HG03378 (cell line): ENCODE measurements at regions not wholly inside any gene's neighbourhood (a gene's known extent, or its start where the extent isn't known, plus 50 kb on each side); places are given as distances from the start of the nearest gene placed in this dataset.
"Not testable (repeated sequence)": the region's sequence is repeated elsewhere in the genome, so short reads cannot be mapped to it uniquely, and the experiment has no call there.

ENCODE experiments used
- ATAC-seq: cut with Tn5 transposase; IDR thresholded peaks from one replicate; pipeline ENCODE4 v1.9.1; 2021; ENCODE audit warnings: mild to moderate bottlenecking, moderate library complexity; ENCODE audit not compliant: unreplicated experiment

DNA sequence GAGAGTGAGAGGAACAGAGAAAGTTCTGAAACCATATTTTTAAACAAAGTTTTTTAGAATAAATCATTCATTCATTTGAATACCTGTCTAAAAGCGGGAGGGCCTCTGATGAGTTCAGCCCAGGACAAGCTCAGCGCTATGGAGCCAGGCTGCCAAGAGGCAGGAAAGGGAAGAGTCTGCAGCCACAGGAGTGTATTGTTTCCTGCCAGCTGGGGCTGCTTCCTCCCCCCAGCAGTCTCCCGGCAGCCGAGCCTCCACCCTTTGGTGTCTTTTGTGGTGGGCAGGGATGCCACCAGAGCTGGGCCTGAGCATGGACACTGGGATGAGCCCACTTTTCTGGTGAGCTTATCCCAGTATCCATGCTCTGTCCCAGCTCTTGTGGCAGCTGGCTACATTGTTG is 199.5 kb upstream of the TPRG1 start:
- no peak for ATAC-seq

DNA sequence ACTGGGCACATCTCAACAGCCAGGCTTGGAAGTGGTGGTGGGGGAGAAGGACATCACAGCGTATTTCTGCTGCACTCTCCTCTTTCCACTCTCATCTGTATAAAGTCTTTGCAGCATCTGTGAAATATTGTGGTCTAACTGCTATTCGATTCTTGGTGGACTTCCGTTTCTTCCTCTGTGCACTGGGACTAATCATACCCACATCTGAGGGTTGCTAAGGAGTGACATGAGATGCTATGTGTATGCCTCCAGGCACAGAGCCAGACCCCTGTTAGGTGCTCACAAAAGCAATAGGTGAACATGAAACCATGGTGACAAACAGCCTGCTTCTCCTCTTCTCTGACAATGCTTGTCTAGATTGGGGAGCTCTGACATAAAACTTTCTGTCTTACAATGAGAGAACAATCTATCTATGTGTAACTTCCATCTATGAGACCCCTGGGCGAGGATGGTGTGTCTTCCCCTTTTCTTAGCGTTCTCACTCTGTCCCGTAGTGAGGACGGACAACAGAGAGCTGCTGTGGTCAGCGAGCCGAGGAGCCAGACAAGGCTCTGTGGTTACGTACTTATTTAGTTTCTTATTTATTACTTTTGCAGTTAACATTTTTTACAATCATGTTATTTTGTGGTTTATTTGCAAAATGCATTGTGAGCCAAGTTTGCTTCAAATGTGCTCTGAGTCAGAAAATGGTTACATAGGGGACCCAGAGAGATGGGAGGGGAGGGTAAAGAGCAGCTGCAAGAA is 196.7 kb upstream of the TPRG1 start:
- no peak for ATAC-seq

DNA sequence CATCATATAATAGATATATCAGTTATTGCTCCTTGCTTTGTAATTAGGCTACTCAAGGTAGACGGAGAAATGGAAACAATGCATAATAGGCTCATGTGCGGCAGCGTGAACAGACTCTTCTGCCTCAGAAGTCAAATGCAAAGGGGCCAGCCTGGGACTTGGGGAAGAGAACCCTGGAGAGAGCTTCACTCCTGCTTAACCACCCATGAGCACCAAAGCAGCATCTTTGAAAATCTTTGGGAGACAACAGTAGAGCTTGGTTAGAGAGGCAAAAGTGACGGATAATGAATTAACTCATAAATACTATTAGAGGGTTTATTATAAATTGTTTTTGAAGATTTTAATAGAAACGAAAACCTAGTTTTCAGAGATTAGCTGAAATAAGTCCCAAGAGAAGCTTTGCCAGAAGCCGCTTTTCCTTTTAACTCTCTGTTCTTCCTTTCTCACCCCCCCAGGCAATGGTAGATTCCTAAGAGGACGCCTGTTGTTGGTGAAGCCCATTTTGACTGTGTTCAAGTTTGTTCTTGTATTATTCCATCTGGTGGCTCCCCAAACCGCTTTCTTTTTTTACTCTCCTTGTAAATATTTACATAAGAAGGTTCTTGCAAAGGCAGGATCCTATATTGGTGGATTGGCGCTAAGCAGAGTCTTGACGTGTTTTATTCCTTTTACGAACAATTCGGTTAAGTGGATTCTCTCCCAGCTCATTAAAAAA is 196.0 kb upstream of the TPRG1 start:
- no peak for ATAC-seq

DNA sequence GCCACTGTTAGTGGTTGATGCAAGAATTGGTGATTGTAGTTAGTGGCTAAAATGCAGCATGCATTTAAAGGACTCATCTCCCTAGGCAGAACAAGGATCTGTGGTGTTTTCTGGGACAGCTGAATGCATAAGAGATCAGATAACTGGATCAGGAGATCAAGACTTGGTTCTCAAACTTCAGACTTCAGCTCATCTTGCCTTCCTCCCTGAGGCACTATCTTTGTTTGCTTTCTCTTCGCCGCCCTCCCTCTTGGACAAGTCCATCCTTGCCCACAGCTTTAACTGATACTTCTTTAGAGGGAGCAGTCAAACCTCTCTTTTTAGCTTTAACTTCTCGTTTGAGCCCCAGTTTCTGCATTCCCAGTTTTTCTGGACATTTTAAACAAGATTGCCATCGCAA is 195.4 kb upstream of the TPRG1 start:
- no peak for ATAC-seq

DNA sequence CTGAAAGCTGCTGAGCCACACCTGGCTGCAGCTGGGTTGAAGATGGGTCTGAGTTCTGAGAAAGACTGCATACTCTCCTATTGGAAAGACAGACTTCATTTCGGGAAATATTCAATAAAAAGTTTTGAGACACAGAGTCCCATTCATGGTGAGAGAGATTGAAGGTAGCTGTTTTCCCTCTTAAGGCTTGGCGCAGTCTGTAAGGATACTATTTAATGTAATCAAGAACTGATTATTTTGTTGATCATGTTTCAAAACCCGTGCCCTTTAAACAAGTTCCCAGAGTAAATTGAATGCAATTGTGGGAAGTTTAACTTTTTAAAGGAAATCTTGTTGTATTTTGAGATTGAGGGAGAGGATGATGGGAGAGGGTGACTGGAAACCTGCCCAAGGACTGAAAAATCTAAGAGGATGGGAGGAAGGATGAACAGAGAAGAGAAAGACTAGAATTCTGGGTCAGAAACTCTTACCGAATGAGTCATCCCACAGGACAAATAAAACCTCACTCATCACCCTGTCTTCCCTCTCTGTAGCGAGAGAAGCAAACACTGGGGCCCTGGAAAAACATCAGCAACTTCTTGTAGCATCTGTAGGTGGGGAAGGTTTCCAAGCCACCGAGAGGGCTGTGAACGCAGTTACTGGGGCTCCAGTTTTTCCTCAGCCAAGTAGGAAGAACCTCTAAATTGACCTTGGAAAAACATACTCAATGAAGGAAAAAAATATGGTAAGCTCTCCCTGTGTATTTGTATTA is 193.2 kb upstream of the TPRG1 start:
- ATAC-seq, result no peak

DNA sequence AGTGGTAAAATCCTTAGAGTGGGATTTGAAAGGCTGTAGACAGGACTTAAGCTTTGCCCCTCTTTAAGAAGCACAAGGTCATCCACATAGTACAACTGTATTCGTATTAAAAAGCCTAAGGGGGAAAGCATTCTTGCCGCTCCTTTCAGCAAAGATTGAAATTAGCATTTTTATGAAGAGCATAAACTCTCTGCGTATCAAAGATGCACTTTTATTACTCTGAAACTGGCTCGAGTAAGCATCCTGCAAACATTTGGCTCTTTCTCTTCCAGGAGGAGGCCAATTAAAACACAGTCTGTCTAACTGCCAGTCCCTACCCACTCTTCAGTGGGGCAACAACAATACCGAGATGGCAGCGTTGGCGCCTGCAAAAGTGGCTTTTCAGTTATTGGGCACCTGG is 192.5 kb upstream of the TPRG1 start:
- no peak for ATAC-seq

DNA sequence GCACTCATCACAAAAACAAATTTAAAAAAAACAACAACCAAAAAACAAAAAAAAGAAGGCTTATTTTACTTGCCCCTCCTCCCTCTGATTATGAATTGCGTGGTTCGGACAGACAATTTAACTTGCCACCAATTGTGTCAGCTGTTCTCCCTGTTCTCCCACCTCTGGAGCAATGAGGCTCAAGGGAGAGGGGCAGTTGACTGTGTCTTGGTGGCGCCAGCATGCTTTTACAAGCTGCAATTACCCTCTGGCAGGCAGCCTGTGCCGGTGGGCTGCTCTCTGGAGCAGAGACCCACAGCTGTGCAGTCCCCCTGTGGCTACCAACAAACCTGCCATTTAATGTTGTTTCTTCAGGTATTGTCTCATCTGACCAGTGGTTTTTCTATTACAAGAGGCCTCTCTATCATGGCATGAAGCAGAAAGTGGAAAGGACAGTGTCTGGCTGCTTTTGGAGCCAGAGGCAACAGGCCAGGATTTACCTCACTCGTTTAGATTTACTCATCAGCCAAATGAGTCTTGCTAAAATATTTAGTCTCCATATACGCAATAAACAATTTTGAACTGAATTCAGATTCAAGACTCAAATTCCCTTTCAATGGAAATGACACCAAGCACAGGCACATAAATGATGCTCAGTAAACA is 192.0 kb upstream of the TPRG1 start:
- no peak for ATAC-seq

DNA sequence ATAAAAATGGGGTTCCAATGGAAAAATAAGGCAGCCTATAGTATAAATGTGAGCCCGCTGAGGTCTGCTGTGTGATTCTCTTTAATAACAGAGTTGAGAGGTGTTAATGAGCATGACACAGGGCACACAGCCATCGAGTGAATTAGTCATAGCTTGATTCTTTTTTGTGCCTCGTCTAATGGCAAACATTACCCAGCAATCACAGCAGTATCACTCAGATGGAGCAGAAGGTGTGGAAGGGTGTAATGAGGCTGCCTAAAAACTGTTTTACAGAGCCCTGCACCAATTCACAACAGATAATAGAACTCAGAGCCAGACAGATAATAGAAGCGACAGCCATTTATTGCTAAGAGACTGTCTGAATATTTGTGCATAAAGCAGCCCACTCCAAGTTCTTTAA is 178.6 kb upstream of the TPRG1 start:
- ATAC-seq, result no peak

DNA sequence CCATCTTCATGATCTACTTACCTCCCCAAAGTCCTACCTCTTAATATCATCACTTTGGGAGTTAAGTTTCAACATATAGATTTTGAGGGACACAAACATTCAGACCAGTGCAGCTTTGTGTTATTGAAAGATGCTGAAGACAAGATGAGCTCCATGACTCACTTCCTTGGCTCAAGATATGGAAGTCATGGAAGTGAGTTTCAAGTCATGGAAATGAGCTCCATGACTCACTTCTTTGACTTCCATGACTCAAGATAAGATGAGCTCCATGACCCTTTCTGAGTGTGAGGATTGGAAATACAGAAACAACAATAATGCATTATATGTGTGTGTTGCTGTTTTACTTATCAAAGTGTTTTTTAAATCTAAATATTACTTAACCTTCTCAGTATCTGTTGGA is 170.2 kb upstream of the TPRG1 start:
- no peak for ATAC-seq

DNA sequence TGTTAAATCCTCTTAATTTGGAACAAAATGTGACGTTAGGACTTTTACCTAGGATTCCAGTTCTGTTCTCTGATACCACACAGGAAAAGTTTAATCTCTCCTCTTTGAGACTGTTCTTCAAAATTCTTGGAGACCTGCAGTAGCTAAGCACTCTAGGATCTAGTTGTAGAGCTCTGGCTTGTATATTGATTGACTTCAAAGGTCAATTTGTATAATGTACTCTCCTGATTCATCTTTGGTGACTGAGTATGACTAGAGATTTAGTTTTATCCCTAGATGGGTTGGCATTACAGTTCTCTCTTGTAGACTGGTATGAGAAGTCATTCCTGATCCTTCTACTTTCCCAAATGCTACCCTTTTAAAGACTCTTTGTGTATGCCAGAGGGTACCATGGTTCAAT is 168.4 kb upstream of the TPRG1 start:
- ATAC-seq, result no peak

DNA sequence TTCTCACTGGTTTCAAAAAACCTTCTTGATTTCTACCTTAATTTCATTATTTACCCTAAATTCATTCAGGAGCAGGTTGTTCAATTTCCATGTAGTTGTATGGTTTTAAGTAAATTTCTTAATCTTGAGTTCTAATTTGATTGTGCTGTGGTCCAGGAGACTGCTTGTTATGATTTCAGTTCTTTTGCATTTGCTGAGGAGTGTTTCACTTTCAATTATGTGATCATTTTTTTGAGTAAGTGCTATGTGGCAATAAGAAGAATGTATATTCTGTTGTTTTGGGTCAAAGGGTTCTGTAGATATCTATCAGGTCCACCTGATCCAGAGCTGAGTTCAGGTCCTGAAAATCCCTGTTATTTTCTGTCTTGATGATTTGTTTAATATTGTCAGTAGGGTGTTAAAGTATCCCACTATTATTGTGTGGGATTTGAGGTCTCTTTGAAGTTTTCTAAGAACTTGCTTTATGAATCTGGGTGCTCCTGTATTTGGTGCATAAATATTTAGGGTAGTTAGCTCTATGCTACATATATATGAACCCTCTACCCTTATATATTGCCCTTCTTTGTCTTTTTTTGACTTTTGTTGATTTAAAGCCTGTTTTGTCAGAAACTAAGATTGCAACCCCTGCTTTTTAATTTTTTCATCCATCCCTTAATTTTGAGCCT is 158.4 kb upstream of the TPRG1 start:
- no peak for ATAC-seq

DNA sequence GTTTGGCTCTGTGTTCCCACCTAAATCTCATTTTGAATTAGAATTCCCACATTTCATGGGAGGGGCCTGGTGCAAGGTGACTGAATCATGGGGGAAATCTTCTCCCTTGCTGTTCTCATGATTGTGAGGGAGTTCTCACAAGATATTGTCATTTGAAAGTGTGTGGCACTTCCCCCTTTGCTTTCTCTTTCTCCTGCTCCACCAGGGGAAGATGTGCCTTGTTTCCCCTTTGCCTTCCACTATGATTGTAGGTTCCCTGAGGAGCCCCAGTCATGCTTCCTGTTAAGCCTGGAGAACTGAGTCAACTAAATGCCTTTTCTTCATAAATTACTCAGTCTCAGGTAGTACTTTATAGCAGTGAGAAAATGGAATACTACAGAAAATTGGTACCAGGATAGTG is 157.2 kb upstream of the TPRG1 start:
- ATAC-seq, result no peak

DNA sequence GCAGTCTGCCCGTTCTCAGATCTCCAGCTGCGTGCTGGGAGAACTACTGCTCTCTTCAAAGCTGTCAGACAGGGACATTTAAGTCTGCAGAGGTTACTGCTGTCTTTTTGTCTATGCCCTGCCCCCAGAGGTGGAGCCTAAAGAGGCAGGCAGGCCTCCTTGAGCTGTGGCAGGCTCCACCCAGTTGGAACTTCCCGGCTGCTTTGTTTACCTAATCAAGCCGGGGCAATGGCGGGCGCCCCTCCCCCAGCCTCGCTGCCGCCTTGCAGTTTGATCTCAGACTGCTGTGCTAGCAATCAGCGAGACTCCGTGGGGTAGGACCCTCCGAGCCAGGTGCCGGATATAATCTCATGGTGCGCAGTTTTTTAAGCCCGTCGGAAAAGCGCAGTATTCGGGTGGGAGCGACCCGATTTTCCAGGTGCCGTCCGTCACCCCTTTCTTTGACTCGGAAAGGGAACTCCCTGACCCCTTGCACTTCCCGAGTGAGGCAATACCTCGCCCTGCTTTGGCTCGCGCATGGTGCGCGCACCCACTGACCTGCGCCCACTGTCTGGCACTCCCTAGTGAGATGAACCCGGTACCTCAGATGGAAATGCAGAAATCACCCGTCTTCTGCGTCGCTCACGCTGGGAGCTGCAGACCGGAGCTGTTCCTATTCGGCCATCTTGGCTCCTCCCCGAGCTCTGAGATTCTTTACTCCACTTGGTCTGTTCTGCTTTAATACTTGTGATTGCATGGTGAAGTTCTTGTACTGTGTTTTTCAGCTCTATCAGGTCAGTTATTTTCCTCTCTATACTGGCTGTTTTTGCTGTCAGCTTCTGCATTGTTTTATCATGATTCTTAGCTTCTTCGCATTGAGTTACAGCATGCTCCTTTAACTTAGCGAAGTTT is 148.9 kb upstream of the TPRG1 start:
- not testable (repeated sequence) for ATAC-seq

DNA sequence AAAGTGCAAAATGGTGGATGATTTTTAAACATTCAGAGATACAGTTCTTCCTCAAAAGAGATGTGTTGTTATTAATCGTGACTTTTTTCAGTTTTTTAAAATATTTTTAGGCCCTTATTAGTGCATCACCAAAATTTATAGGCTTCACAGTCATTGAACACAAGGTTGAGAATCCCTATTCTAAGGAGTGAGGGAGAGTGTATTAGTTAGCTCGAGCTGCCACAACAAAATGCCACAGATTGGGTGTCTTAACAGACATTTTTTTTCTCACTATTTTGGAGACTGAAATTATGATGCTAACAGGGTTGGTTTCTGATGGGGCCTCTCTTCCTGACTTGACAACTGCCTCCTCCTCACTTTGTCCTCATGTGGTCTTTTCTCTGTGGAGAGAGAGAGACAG is 145.9 kb upstream of the TPRG1 start:
- ATAC-seq, result no peak

DNA sequence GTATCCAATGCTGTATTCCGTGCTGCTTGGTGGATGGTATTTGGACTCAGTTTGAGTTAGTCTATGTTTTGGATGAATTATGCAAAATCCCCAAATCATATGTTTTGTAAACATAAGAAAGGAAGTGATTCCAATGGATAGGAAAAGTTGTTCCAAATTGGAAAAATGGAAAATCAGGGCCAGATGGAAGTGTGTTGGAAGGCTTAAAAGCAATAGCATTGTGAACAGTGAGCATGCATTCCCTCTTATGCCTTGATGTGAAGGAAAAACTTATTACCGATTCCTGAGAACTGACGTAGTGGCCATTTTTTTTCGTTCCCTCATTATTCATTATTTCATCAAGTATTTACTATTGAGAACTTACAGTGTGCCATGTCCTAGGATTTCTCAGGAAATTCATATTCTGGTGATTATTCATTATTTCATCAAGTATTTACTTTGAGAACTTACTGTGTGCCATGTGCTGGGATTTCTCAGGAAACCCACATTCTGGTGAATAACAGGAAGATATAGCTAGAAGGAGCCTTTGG is 144.1 kb upstream of the TPRG1 start:
- no peak for ATAC-seq

DNA sequence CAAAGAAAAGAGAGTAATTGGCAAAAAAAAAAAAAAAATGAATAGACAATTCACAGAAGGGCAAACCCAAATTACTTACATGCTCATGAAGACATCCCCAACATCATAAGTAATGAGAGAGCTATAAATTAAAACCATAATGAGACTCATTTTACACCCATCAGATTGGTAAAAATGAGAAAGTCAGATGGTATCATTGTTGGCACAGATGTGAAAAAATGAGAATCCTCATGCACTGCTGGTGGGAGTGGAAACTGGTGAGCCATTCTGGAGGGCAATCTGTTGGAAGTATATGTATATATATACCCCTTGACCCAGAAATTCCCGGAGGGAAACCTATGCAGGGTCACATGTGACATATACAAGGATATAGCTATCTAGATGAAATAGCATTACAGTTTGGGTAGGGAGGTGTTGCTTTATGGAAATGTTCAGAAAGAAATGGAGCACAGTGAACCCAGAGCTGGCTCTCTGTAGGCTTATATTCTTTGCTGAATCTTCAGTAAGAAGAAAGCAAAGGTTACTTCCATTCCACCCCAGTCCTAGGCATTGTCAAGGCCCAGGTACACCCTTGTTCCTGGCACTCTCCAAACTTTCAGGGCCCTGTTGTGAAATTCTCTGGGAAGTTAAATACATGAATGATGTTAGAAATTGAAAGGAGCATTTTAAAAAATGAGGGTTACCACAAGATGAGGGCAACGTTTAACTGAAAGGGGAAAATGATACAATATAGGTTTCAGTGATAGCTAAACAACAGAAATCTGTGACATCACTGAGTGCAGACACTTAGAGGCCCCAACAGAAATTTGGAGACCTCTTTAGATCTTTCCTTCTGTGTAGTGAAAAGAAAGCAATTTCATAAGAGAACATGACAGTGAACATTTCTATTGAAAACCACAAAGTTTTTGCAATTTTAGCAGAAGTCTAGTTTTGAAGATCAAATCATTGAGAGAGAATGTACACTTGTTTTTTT is 132.7 kb upstream of the TPRG1 start:
- ATAC-seq, result no peak

DNA sequence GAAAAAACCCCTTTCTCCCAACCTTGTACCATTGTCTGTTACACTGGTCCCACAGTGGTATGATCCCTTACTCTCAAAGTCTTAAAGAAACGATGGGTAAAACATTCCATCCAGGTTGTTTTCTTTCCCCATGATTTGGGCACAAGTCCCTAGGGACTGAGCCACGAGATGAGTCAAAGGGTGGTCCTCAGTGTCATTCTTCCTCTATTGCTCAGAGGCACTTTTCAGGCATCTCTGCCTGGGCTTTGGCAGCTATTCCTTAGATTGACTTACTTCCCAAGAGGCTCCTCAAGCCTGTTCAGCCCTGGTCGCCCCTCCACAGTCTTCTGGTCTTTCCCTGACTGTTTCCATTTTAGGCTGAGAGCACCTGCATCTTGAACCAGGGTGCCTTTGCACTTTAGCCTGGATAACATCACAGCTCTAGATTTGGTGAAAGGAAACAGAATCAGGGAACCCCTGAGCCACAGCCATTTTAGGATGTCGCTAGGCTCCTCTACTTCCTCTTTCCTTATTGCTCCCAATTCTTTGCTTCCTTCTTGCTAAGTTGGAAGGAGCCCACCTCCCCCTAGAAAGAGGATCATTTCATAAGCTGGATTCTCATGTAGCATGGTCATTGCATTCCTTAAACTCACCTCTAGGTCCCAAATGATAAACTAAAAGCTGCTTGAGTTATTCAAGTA is 131.0 kb upstream of the TPRG1 start:
- no peak for ATAC-seq

DNA sequence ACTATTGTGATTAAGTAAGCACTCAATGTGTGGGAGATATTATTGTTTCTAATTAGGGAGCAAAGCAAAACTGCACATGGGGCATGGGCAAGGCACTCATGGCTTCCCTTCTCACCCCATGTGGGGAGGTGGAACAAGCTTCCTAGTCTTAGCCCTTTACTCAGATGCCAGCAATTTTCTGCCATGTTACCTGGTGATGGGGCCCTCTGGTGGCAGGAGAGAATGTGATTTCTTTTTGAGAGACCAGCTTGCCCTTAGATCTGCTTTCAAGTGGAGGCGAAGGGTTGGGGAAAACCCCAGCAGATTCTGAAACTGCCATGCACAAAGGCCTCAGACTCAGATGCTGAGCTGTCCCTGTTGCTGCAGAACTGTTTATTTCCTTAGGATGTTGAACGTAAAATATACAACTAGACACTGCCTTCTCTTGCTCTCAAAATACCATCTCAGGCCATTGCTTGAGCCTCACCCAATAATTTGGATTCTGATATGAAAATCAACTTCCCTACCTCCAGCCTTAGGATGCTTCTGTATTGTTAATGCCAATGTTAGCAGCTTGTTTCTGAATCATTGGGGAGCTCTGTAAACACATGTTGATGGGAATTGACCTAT is 130.2 kb upstream of the TPRG1 start:
- peak; percentile 94 for ATAC-seq
